ENCODE measurements at regions not wholly inside any gene's neighbourhood (a gene's known extent, or its start where the extent isn't known, plus 50 kb on each side); places are given as distances from the start of the nearest gene placed in this dataset.
A peak's percentile ranks its signal among the peaks of the same experiment; 100 is the strongest.

DNA sequence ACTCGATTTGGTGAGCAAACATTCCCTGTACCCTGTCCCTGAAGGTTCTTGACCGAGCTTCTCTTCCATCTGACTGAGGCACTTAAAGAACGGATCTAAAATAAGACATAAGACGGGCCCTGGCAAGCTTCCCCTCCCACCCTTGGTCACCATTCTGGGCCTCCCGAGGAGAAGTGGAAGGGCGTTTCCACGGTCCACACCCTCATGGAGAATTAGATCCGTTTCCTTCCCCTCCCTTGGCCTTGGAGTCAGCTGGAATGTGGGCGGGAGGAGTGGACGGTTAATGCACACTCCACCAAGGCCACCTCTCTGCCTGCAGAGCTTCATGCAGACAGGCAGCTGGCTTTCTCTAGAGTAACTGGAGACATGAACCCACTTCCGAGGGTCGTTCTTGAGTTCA lies 257.3 kb upstream of the APCDD1 start:
- TF ChIP-seq CTCF (IDR thresholded peaks at IDR 0.05) = no peak
- Mint-ChIP-seq H3K27me3 (no peaks in the 10 kb centered on the region), H3K4me3 (no peak overlapping the region), H3K27ac (no peak overlapping the region), H3K9me3 (no peaks in the 10 kb centered on the region), H3K4me1 (ENCODE audit: low read depth) (no peaks in the 10 kb centered on the region), H3K36me3 (ENCODE audit: low read depth) (no peaks in the 10 kb centered on the region)
- no peak overlapping the region for H3K4me3 ChIP-seq (ENCODE audit: low read length)
- ATAC-seq (ENCODE audit: poor library complexity) (no peak), DNase-seq (no peak)
- no peaks in the 10 kb centered on the region for H3K27me3 ChIP-seq (ENCODE audit: control insufficient read depth in 1 of 2, insufficient read depth in 2 of 2, low read length in 2 of 2)
- H3K36me3 ChIP-seq (ENCODE audit: insufficient read depth, low read length) = no peaks in the 10 kb centered on the region
- H3K4me1 ChIP-seq (ENCODE audit: insufficient read depth, low read length) = no peaks in the 10 kb centered on the region
- ChIA-PET POLR2A (no interaction called here), CTCF (no interaction called here)
- intact Hi-C loops (cut with DNase I, micrococcal nuclease) = no loop called here
- no peak overlapping the region for H3K27ac ChIP-seq (ENCODE audit: low read depth in 1 of 2, low read length in 2 of 2)
- no peaks in the 10 kb centered on the region for H3K9me3 ChIP-seq (ENCODE audit: control insufficient read depth in 1 of 2, insufficient read depth in 1 of 2, low read length in 2 of 2)

GRCh38 chr18:10201226-10201625 lies 253.2 kb upstream of the APCDD1 start:
- Mint-ChIP-seq H3K27me3 (no peaks in the 10 kb centered on the region), H3K4me1 (ENCODE audit: low read depth) (no peaks in the 10 kb centered on the region)
- CTCF ChIA-PET = no interaction called here

GRCh38 chr18:10201659-10202058 lies 252.8 kb upstream of the APCDD1 start:
- ChIA-PET CTCF (no interaction called here), POLR2A (no interaction called here)
- no peaks in the 10 kb centered on the region for H3K27me3 Mint-ChIP-seq
- H3K4me3 Mint-ChIP-seq = no peak overlapping the region
- no peaks in the 10 kb centered on the region for H3K36me3 Mint-ChIP-seq (ENCODE audit: low read depth)
- H3K27me3 ChIP-seq (ENCODE audit: control insufficient read depth in 1 of 2, insufficient read depth in 2 of 2, low read length in 2 of 2) = no peaks in the 10 kb centered on the region
- no peak overlapping the region for H3K4me3 ChIP-seq (ENCODE audit: low read length)
- H3K36me3 ChIP-seq (ENCODE audit: insufficient read depth, low read length) = no peaks in the 10 kb centered on the region
- H3K27ac ChIP-seq (ENCODE audit: low read depth in 1 of 2, low read length in 2 of 2) = no peak overlapping the region
- H3K9me3 ChIP-seq (ENCODE audit: control insufficient read depth in 1 of 2, insufficient read depth in 1 of 2, low read length in 2 of 2) = no peaks in the 10 kb centered on the region
- H3K4me1 Mint-ChIP-seq (ENCODE audit: low read depth) = no peaks in the 10 kb centered on the region
- TF ChIP-seq CTCF (IDR thresholded peaks at IDR 0.05) = no peak
- no peaks in the 10 kb centered on the region for H3K4me1 ChIP-seq (ENCODE audit: insufficient read depth, low read length)
- ATAC-seq (ENCODE audit: poor library complexity) (no peak), DNase-seq (peak in 2 of 14 experiments; percentile 3 to 22)
- H3K9me3 Mint-ChIP-seq = no peaks in the 10 kb centered on the region
- intact Hi-C loops (cut with DNase I, micrococcal nuclease) = no loop called here
- H3K27ac Mint-ChIP-seq = no peak overlapping the region

More at GRCh38 chr18:10201226-10201625, 253.2 kb upstream of the APCDD1 start:
- H3K9me3 Mint-ChIP-seq = no peaks in the 10 kb centered on the region
- no peaks in the 10 kb centered on the region for H3K27me3 ChIP-seq (ENCODE audit: control insufficient read depth in 1 of 2, insufficient read depth in 2 of 2, low read length in 2 of 2)
- H3K9me3 ChIP-seq (ENCODE audit: control insufficient read depth in 1 of 2, insufficient read depth in 1 of 2, low read length in 2 of 2) = no peaks in the 10 kb centered on the region
- no peaks in the 10 kb centered on the region for H3K4me1 ChIP-seq (ENCODE audit: insufficient read depth, low read length)
- POLR2A ChIA-PET = no interaction called here
- DNase-seq (no peak), ATAC-seq (ENCODE audit: poor library complexity) (no peak)
- H3K36me3 Mint-ChIP-seq (ENCODE audit: low read depth) = no peaks in the 10 kb centered on the region
- H3K36me3 ChIP-seq (ENCODE audit: insufficient read depth, low read length) = no peaks in the 10 kb centered on the region
- intact Hi-C loops (cut with DNase I, micrococcal nuclease) = no loop called here
- H3K4me3 Mint-ChIP-seq = no peak overlapping the region
- TF ChIP-seq CTCF (IDR thresholded peaks at IDR 0.05) = no peak
- H3K27ac ChIP-seq (ENCODE audit: low read depth in 1 of 2, low read length in 2 of 2) = no peak overlapping the region
- H3K27ac Mint-ChIP-seq = no peak overlapping the region
- no peak overlapping the region for H3K4me3 ChIP-seq (ENCODE audit: low read length)
